NCI-H345 (cell line): ENCODE measurements at regions not wholly inside any gene's neighbourhood (a gene's known extent, or its start where the extent isn't known, plus 50 kb on each side); places are given as distances from the start of the nearest gene placed in this dataset.

ENCODE experiments used
- DNase-seq: peaks from one replicate; lab custom pipeline; 2025; lab: John Stamatoyannopoulos, UW

DNA sequence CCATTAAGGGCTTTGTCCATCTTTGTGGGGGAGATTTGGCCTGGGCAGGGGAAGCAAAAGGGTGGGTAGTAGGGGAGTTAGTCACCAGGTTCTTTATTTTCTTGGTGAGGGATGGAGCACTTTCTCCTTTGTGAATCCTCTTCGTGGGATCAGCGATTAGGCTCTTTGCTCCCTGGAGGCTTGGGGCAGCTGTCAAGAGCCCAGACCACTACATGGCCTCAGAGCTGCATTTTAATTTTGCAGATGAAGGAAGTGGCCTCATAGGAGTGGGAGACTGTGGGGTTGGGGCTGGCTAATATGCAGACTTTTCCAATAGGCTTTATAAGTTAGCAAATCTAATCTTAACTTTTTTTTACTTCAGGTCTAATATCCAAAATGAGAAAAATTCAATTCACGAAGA, 168.1 kb upstream of the DEFB112 start:
- DNase-seq, result no peak

DNA sequence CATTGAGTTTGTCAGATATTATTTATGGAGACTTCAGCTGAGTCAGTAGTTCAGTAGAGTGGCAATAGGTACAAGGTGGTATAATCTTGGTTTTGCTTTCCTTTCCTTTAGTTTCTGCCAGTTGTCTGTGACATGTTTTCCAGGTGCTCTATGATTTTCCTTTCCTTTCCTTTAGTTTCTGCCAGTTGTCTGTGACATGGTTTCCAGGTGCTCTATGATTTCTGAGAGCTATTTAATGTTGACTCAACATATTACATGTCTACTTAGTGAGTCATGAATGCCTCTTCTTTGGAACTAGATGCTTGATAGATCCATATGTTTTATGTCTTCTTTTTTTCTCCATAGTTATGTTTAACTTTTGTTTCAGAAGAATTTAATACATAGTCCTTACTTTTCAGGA, 186.4 kb upstream of the DEFB112 start:
- no peak for DNase-seq

- DNase-seq, result no peak
Observed at GRCh38 chr6:50239853-50240252, 190.1 kb upstream of the DEFB112 start.

GRCh38 chr6:50240986-50241385, 191.3 kb upstream of the DEFB112 start:
- no peak for DNase-seq

DNA sequence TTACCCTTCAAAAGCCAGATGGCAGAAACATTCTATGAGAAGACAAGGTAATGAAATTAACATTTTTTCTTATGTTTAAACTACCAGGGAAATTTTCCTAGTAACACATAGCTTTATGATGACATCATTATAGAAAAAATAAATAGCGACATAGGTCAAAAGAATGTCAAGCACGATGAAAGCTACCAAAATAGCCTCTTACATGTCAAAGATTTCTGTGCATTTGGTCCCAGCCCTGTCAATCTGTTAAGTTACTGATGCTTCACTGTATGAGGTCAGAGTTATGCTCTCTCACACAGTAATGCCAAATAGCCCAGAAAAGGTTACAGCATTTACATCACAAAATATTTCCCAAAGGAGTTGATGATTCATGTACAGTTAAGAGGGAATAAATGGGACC, 199.8 kb upstream of the DEFB112 start:
- DNase-seq, result no peak

DNA sequence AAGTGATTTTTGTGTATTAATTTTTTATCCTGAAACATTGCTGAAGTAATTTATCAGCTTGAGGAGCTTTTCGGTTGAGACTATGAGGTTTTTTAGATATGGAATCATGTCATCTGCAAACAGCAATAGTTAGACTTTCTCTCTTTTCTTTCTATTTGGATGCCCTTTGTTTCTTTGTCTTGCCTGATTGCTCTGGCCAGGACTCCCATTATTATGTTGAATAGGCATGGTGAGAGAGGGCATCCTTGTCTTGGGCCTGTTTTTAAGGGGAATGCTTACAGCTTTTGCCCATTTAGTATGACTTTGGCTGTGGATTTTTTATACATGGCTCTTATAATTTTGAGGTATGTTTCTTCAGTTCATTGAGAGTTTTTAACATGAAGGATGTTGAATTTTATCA, 207.6 kb upstream of the DEFB112 start:
- no peak for DNase-seq

- DNase-seq, result no peak
Observed at GRCh38 chr6:50259903-50260302, 210.2 kb upstream of the DEFB112 start.

DNA sequence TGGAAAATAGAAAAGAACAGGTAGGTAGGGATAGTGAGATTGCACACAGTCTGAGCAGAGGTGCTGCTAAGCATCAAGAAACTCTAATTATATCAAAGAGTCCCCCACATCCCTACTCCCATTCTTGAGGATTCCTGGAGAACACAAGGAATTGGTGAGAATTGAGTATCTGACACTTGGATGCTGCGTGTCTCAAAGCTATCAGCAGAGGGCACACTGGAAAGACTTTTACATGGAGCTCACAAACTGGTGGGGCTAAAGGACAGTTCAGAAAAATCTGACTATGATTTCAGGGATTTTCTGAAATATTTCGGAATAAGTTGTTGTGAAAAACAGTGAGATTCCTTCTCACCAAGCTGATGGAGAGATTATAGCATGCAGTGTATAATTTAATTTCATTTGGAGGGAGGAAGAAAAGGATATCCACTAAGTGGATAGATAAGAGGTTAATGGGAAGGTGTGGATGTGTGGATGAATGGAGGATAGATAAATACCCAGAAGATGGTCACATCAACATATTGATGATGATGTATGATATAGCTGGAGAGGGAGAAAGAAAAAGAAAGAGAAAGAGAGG, 215.4 kb upstream of the DEFB112 start:
- peak; percentile 22 for DNase-seq

DNA sequence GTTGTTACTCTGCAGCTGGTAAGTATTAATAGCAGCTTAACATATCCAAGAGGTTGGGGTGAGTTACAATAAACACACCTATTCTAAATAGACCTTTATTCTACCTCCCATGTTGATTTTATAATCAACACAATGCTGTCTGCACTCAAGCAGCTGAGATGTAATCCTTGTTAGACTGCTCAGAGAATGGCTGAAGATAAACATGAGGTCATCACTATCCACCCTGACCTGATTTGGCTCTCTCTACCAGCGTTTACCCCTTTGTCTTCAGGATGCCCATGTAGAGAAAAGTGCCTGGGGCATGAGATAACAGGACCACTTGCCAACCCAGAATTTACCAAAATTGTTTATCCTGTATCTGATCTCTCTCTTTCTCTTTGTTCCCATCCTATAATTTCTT, 220.7 kb upstream of the DEFB112 start:
- peak; percentile 73 for DNase-seq

GRCh38 chr6:50271266-50271665, 221.5 kb upstream of the DEFB112 start:
- no peak for DNase-seq

DNA sequence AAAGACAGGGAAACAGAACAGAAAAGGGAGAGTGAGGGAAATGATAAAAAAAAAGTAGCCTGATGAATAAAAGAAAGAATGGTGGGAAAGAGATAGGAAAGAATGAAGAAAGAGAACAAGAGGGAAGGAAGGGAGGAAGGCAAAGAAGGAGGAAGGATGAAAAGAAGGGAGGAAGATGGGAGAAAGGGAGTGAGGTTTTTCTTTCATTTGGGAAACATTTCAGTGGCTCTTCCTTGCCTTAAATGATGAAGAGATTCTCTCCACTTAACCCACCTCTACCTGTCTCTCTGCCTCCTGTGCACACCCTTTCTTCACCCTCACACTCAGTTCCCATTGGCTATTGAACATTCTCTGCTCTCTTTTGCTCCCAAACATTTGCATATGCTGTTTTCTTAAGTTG, 222.1 kb upstream of the DEFB112 start:
- no peak for DNase-seq

DNA sequence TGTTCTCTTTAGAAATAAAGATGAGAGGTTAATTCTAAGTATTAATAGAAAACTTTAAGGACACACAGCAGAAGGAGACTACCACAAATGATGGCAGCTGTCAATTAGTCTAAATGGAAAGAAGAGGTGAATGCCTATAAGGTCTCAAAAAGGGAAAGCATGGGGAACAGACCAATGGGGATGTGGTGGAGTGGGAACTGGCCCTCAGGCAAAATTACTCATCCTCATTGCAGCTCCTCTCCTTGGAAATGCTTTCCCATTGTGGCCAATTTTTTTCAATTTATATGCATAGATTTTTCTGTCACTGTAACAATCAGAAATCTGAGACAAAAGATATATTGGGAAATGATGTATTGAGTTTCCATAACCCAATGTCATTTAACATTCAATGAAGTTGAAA, 222.9 kb upstream of the DEFB112 start:
- DNase-seq, result no peak

- DNase-seq, result no peak
Observed at GRCh38 chr6:50276771-50277261, 227.1 kb upstream of the DEFB112 start.

DNA sequence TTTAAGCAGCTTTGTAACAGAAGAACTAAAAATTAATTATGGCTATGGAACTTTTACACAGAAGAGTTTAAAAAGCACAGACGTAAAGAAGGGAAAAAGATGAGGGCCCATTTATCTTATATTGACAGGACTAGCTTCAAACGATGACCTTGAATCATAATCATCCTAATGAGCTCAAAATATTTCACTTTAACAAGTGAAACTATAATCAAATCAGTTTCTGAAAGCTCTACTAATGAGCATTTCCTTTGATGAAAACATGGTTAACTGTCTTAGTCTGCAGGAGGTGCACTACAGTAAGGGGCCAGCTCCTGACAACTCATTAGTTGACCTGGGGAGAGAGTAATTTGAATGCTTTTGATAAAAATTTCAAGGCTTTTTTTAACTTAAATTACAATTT, 228.0 kb upstream of the DEFB112 start:
- no peak for DNase-seq

- DNase-seq, result no peak
Observed at GRCh38 chr6:50278663-50279062, 228.9 kb upstream of the DEFB112 start.

DNA sequence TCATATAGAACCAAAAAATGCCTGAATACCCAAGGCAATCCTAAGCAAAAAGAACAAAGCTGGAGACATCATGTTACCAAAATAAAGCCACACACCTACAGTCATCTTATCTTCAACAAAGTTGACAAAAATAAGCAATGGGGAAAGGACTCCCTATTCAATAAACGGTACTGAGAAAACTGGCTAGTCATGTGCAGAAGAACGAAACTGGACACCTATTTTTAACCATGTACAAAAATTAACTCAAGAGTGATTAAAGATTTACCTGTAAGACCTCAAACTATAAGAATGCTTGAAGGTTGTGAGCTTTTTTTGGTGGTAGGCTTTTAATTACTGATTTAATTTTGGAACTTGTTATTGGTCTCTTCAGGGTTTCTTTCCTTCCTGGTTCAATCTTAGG, 236.0 kb upstream of the DEFB112 start:
- DNase-seq, result no peak

DNA sequence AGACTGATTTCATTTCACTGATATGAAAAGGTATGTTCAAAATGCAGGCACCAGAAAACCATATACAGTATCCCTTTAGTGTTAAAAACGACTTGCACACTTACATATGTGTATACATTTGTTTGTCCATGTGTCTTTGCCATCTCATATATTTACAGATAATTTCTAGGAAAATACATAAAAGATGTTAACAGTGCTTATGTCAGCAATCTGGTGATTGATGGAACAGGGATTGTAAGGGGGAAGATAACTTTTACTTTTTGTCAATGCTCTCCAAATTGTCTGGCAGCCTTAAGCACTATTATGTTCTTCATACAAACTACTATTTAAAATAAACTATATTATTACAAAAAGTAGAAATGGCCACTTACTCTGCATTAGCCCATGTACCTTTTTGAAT, 238.5 kb upstream of the DEFB112 start:
- DNase-seq, result no peak

- no peak for DNase-seq
Observed at GRCh38 chr6:50288881-50289280, 239.2 kb upstream of the DEFB112 start.

DNA sequence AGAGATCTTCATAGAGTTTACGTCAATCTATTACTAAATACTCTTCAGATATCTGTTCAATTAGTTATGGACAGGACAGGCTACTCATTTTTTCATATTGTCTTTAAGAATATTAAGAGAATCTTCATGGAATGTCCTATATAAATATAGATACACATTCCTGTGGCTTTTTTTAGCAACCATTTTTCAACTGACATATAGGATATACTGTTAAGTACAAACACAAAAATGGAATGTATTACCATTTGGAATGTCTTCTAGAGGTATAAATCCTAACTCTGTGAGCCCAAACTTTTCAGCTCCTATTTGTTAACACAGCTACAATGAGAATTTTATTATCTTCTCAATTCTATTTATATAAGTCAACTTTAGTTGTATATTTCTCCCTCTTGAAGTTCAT, 239.6 kb upstream of the DEFB112 start:
- DNase-seq, result no peak

DNA sequence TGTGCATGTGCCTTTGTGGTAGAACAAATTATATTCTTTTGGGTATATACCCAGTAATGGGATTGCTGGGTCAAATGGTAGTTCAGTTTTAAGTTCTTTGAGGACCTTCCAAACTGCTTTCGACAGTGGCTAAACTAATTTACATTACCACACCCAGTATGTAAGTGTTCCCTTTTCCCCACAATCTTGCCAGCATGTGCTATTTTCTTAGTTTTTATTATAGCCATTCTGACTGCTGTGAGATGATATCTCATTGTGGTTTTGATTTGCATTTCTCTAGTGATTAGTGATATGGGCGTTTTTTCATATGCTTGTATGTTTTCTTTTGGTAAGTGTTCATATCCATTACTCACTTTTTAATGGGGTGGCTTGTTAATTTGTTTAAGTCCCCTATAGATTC, 251.6 kb upstream of the DEFB112 start:
- DNase-seq, result no peak

DNA sequence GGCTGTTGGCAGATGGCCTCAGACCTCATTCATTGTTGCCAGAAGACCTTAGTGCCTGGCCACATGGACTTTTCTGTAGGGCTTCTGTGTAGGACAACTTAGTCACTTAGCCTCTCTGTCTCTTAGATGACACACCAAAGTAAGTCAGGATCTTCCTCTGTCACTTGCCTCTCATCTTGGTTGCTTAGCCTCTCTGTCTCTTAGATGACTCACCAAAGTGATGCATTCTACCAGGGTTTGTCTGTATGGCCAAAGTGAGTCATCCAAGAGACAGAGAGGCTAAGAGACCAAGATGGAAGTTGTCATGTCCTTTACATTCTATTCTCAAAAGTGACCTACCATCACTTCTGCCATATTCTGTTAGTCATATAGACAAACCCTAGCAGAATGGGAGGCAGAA, 255.9 kb upstream of the DEFB112 start:
- no peak for DNase-seq

DNA sequence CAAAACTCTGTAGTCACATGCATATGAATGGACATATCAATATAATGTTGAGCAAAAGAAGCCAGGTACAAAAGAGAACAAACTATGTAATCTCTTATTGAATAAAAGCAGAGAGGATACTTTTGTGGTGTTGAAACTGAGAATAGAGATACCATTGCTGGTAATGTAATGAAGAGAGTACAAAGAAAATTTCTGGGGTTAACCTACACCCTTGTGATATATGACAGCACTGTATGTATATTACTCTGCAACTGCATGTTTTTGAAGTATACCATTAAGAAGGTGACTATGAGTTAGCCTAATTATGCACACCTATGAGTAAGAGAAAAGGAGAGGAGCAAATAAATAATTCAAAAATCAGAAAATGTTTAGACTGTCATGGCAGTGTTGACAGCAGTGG, 268.8 kb upstream of the DEFB112 start:
- DNase-seq, result no peak

DNA sequence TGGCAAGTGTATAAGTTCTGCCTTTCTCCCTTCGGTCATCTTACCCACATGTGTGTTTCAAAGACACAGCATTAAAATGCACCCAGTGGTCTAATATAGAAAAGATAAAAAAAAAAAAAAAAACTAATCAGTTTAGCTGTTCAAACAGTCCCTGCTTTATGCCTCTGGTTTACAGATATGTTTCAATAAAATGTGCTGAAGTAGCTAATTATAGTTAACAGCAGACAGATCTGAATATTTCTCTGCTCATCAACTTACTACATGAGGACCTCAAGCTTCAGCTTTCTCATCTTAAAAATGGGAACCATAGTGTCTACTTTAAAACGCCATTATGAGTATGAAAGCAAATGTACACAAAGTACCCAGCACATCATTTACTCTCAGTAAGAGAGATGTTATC, 280.6 kb upstream of the DEFB112 start:
- no peak for DNase-seq

GRCh38 chr6:50330963-50331362, 281.2 kb upstream of the DEFB112 start:
- DNase-seq, result no peak

- DNase-seq, result no peak
Observed at GRCh38 chr6:50333696-50334095, 284.0 kb upstream of the DEFB112 start.
